Suprapubic skin (tissue), 3 donors: ENCODE measurements at regions not wholly inside any gene's neighbourhood (a gene's known extent, or its start where the extent isn't known, plus 50 kb on each side); places are given as distances from the start of the nearest gene placed in this dataset.

Source experiments
- CTCF ChIP-seq, 2 donors: fragments of 200-600 bp in 1 of 2; fragments of 450-650 bp in 1 of 2; sonication (generic) in 1 of 2; IDR thresholded peaks; one replicate each; pipeline ENCODE4 v1.5.1; 2016 to 2019; ENCODE audit warnings: antibody characterized with exemption in 2 of 2, mild to moderate bottlenecking in 1 of 2, moderate library complexity in 1 of 2
- POLR2AphosphoS5 ChIP-seq, 3 donors: sonication (generic); formaldehyde crosslinking; IDR thresholded peaks; one replicate each; pipeline ENCODE4 v1.6.1; 2017; ENCODE audit warnings: antibody characterized with exemption in 3 of 3

GRCh38 chr6:115016593-115016992 is 673.8 kb upstream of the HS3ST5 start:
- TF ChIP-seq POLR2AphosphoS5 (IDR thresholded peaks at IDR 0.05) (no peak), CTCF (IDR thresholded peaks at IDR 0.05) (no peak)
